GM19324 (cell line): ENCODE measurements at regions not wholly inside any gene's neighbourhood (a gene's known extent, or its start where the extent isn't known, plus 50 kb on each side); places are given as distances from the start of the nearest gene placed in this dataset.
"Not testable (repeated sequence)": the region's sequence is repeated elsewhere in the genome, so short reads cannot be mapped to it uniquely, and the experiment has no call there.

Experiments used
- ATAC-seq: cut with Tn5 transposase; IDR thresholded peaks from one replicate; pipeline ENCODE4 v1.9.1; 2021; ENCODE audit warnings: mild to moderate bottlenecking, moderate library complexity; ENCODE audit not compliant: unreplicated experiment, low FRiP score

GRCh38 chr13:78540058-78540457, 63.3 kb downstream of the POU4F1 start:
- no peak for ATAC-seq

GRCh38 chr13:78526044-78526443, 77.3 kb downstream of the POU4F1 start:
- not testable (repeated sequence) for ATAC-seq

GRCh38 chr13:78524936-78525335, 78.4 kb downstream of the POU4F1 start:
- no peak for ATAC-seq

- ATAC-seq: no peak
These were observed 82.3 kb downstream of the POU4F1 start for GRCh38 chr13:78521091-78521490.

- ATAC-seq: no peak
These were observed 82.9 kb downstream of the POU4F1 start for GRCh38 chr13:78520425-78520824.

- ATAC-seq: not testable (repeated sequence)
These were observed 84.9 kb downstream of the POU4F1 start for GRCh38 chr13:78518482-78518881.

- ATAC-seq: no peak
These were observed 103.5 kb downstream of the POU4F1 start for GRCh38 chr13:78499802-78500201.

GRCh38 chr13:78497702-78498355, 105.5 kb downstream of the POU4F1 start:
- no peak for ATAC-seq

GRCh38 chr13:78491978-78492377, 111.4 kb downstream of the POU4F1 start:
- ATAC-seq: no peak

- not testable (repeated sequence) for ATAC-seq
These were observed 113.1 kb downstream of the POU4F1 start for GRCh38 chr13:78490225-78490624.

GRCh38 chr13:78487707-78488106, 115.6 kb downstream of the POU4F1 start:
- no peak for ATAC-seq

- no peak for ATAC-seq
These were observed 117.5 kb downstream of the POU4F1 start for GRCh38 chr13:78485803-78486202.

- no peak for ATAC-seq
These were observed 125.2 kb downstream of the POU4F1 start for GRCh38 chr13:78478183-78478582.

GRCh38 chr13:78476910-78477309, 126.4 kb downstream of the POU4F1 start:
- no peak for ATAC-seq

GRCh38 chr13:78468621-78469020, 134.7 kb downstream of the POU4F1 start:
- ATAC-seq: no peak

- no peak for ATAC-seq
These were observed 138.1 kb downstream of the POU4F1 start for GRCh38 chr13:78465250-78465649.

GRCh38 chr13:78460176-78460575, 143.2 kb downstream of the POU4F1 start:
- ATAC-seq: no peak

- no peak for ATAC-seq
These were observed 159.5 kb downstream of the POU4F1 start for GRCh38 chr13:78443839-78444238.

- ATAC-seq: no peak
These were observed 165.6 kb downstream of the POU4F1 start for GRCh38 chr13:78437781-78438180.

- ATAC-seq: no peak
These were observed 167.0 kb downstream of the POU4F1 start for GRCh38 chr13:78436311-78436710.

GRCh38 chr13:78431328-78431727, 172.0 kb downstream of the POU4F1 start:
- no peak for ATAC-seq

GRCh38 chr13:78430811-78431210, 172.5 kb downstream of the POU4F1 start:
- ATAC-seq: no peak
